ENCODE measurements at regions not wholly inside any gene's neighbourhood (a gene's known extent, or its start where the extent isn't known, plus 50 kb on each side); places are given as distances from the start of the nearest gene placed in this dataset.

DNA sequence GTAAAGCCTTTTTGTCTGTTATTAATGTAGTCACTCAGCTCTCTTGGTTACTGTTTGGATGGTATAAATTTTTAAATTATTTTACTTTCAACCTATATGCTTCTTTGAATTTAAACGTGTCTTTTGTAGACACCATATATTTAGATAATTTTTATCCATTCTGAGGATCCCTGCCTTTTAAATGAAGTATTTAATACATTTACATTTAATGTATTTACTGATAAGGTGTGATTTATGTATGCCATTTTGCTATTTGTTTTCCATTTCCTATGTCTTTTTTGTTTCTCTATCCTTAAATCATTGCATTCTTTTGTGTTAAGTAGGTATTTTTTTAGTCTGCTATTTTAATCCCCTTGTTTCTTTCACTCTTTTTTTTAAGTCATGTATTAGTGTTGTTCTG is 238.0 kb downstream of the RAB28 start:
- no peak overlapping the region for H3K27ac Mint-ChIP-seq
- H3K36me3 Mint-ChIP-seq (ENCODE audit: low read depth) = peaks cover 6% of the 10 kb centered on the region
- intact Hi-C loops (cut with DNase I, micrococcal nuclease) = no loop called here
- no peaks in the 10 kb centered on the region for H3K27me3 Mint-ChIP-seq
- ChIA-PET POLR2A (no interaction called here), CTCF (no interaction called here)
- no peak for ATAC-seq
- no peak overlapping the region for H3K4me3 Mint-ChIP-seq
- H3K4me1 Mint-ChIP-seq = no peaks in the 10 kb centered on the region
- DNase-seq = no peak
- peaks cover 19% of the 10 kb centered on the region for H3K9me3 Mint-ChIP-seq (ENCODE audit: low read depth)

DNA sequence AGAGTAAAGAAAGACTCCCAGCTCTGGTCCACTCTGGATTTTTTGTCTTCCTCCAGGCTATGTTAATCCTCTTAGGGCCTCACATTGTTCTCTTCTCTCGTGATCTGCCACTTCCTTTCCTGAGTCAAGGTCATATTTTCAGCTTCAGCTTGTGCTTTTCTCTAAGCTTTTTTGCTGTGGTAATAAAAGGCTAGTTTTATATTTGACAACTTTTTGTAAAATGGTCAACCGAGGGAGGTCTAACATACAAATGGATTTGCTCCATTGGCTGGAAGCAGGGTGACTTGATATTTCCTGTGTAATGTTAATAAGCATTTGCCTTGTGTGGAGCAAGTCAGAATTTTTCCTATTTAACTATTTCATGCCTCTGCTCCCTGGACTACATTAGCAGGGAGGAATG is 239.7 kb downstream of the RAB28 start:
- Mint-ChIP-seq H3K27ac (no peak overlapping the region), H3K27me3 (no peaks in the 10 kb centered on the region), H3K4me3 (no peak overlapping the region), H3K4me1 (peaks cover 6% of the 10 kb centered on the region), H3K36me3 (ENCODE audit: low read depth) (peaks cover 6% of the 10 kb centered on the region), H3K9me3 (ENCODE audit: low read depth) (peaks cover 19% of the 10 kb centered on the region)
- ATAC-seq (no peak), DNase-seq (no peak)
- CTCF ChIA-PET = interaction anchor here (0.8 kb wide), 1 partner anchor 13 kb away, joined by 4 read pairs; no protein-coding TSS in a partner anchor
- POLR2A ChIA-PET = interaction anchor here (0.6 kb wide), 1 partner anchor 10 kb away, joined by 6 read pairs; no protein-coding TSS in a partner anchor
- intact Hi-C loops (cut with DNase I, micrococcal nuclease) = no loop called here

DNA sequence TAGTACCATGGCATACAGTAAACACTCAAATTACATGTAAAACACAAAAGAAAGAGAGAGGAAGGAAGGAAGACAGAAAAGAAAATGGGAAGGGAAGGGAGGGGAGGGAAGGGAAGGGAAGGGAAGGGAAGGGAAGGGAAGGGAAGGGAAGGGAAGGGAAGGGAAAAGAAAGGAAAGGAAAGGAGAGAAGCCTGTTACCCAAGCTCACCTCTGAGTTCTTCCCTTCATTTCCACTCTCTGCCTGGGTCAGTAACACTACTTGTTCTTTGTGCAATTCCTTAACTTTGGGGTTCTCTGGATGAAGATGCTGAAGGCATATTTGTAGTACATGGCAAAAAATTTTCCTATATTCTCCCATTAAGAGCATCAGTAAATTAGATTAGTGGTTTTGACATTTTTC is 241.0 kb downstream of the RAB28 start:
- DNase-seq = no peak
- Mint-ChIP-seq H3K27me3 (no peaks in the 10 kb centered on the region), H3K27ac (no peak overlapping the region), H3K9me3 (ENCODE audit: low read depth) (peaks cover 10% of the 10 kb centered on the region), H3K36me3 (ENCODE audit: low read depth) (peaks cover 5% of the 10 kb centered on the region), H3K4me3 (no peak overlapping the region), H3K4me1 (peaks cover 6% of the 10 kb centered on the region)
- no peak for ATAC-seq
- ChIA-PET CTCF (no interaction called here), POLR2A (interaction anchor here (0.7 kb wide), 1 partner anchor 63 kb away, joined by 3 read pairs; no protein-coding TSS in a partner anchor)
- intact Hi-C loops (cut with DNase I, micrococcal nuclease) = no loop called here

DNA sequence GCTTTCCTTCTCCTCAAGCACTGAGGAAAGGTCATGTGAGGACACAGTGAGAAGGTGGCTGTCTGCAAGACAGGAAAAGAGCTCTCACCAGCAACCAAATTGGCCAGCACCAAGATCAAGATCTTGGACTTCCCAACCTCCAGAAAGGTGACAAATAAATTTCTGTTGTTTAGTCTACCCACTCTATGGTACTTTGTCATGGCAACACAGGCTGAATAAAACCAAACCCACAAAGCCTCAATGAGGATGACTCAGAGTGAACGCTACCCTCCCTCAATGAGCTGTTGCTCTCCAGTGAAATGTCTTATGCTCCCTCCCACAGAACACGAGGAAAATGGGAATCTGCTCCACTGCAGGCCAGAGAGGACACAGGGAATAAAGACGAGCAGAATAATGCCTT is 244.1 kb downstream of the RAB28 start:
- Mint-ChIP-seq H3K4me1 (peaks cover 6% of the 10 kb centered on the region), H3K27me3 (no peaks in the 10 kb centered on the region), H3K9me3 (ENCODE audit: low read depth) (peaks cover 4% of the 10 kb centered on the region), H3K36me3 (ENCODE audit: low read depth) (no peaks in the 10 kb centered on the region), H3K27ac (no peak overlapping the region), H3K4me3 (no peak overlapping the region)
- ChIA-PET CTCF (no interaction called here), POLR2A (no interaction called here)
- peak; percentile 10 for DNase-seq
- intact Hi-C loops (cut with DNase I, micrococcal nuclease) = no loop called here
- ATAC-seq = peak; percentile 53

DNA sequence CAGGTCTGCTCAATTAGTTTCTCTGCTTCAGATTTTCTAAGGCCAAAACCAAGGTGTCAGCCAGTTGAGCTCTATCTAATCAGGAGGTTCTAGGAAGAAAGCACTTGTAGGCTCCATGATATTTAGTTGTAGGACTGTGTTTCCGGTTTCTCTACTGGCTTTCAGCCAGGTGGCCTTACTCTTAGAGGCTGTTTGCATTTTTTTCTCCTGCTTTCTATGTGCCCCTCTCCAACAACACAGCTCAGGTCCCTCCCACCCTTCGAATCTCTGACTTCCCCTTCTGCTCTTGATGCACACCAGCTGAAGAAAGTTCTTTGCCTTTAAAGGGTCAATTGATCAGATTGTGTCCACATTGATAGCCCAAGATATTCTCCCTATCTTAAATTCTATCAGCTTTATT is 245.2 kb downstream of the RAB28 start:
- CTCF ChIA-PET = no interaction called here

DNA sequence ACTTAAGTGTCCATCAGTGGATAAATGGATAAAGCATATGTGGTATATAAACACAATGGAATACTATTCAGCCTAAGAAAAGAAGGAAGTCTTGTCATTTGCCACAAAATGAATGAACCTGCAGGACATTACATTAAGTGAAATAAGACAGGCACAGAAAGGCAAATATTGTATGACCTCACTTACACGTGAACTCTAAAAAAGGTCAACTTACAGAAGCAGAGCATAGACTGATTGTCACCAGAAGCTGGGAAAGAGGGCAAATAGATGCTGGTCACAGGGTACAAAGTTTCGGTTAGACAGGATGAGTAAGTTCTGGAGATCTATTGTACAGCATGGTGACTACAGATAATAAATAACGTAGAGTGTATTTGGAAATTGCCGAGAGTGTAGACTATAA is 247.7 kb downstream of the RAB28 start:
- POLR2A ChIA-PET = no interaction called here
- H3K36me3 Mint-ChIP-seq (ENCODE audit: low read depth) = no peaks in the 10 kb centered on the region
- H3K4me3 Mint-ChIP-seq = no peak overlapping the region

More for the DNA sequence above, 245.2 kb downstream of the RAB28 start:
- no peak overlapping the region for H3K27ac Mint-ChIP-seq
- POLR2A ChIA-PET = no interaction called here
- intact Hi-C loops (cut with DNase I, micrococcal nuclease) = no loop called here
- peaks cover 6% of the 10 kb centered on the region for H3K4me1 Mint-ChIP-seq
- H3K9me3 Mint-ChIP-seq (ENCODE audit: low read depth) = peaks cover 11% of the 10 kb centered on the region
- H3K27me3 Mint-ChIP-seq = no peaks in the 10 kb centered on the region
- no peaks in the 10 kb centered on the region for H3K36me3 Mint-ChIP-seq (ENCODE audit: low read depth)
- H3K4me3 Mint-ChIP-seq = no peak overlapping the region
- no peak for DNase-seq
- ATAC-seq = no peak

DNA sequence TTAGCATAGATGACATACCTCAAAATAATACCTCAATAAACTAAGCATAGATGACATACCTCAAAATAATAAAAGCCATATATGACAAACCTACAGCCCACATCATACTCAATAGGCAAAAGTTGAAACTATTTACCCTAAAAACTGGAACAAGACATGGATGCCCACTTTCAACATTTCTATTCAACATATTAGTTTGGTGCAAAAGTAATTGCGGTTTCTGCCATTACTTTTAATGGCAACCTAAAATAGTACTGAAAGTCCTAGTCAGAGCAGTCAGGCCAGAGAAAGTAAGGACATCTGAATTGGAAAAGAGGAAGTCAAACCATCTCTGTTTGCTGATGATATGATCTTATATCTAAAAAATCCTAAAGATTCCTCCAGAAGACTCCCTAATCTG is 250.4 kb downstream of the RAB28 start:
- peaks cover 28% of the 10 kb centered on the region for H3K9me3 Mint-ChIP-seq (ENCODE audit: low read depth)
- H3K27ac Mint-ChIP-seq = no peak overlapping the region
- ATAC-seq (no peak), DNase-seq (no peak)
- intact Hi-C loops (cut with DNase I, micrococcal nuclease) = no loop called here
- peaks cover 6% of the 10 kb centered on the region for H3K36me3 Mint-ChIP-seq (ENCODE audit: low read depth)
- POLR2A ChIA-PET = no interaction called here
- no peaks in the 10 kb centered on the region for H3K27me3 Mint-ChIP-seq
- H3K4me3 Mint-ChIP-seq = no peak overlapping the region
- CTCF ChIA-PET = no interaction called here
- H3K4me1 Mint-ChIP-seq = no peaks in the 10 kb centered on the region

More for the DNA sequence above, 247.7 kb downstream of the RAB28 start:
- peaks cover 6% of the 10 kb centered on the region for H3K4me1 Mint-ChIP-seq
- intact Hi-C loops (cut with DNase I, micrococcal nuclease) = no loop called here
- no peaks in the 10 kb centered on the region for H3K27me3 Mint-ChIP-seq
- H3K9me3 Mint-ChIP-seq (ENCODE audit: low read depth) = peaks cover 19% of the 10 kb centered on the region
- no peak overlapping the region for H3K27ac Mint-ChIP-seq
- DNase-seq = no peak
- no peak for ATAC-seq
- CTCF ChIA-PET = no interaction called here

DNA sequence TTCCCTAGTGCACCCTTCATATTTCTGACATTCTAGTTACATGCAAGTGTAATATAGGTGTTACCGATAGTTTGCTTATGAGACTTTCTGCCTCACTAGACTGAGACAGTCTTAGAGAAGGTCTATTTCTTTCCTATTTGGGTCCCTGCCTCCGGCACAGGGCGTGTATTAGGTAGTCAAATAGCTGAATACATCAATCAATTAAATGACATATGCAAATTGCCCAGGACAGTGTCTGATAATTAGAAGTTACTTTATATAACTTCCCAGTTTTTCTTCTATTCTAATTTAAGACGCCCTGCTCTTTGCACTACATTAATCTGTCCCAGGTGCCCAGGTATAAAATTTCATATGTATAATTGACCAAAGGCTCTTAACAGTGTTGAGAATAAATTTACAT is 264.2 kb downstream of the RAB28 start:
- ATAC-seq (no peak), DNase-seq (no peak)
- Mint-ChIP-seq H3K27ac (no peak overlapping the region), H3K9me3 (ENCODE audit: low read depth) (peaks cover 4% of the 10 kb centered on the region), H3K4me3 (no peak overlapping the region), H3K4me1 (no peaks in the 10 kb centered on the region), H3K27me3 (no peaks in the 10 kb centered on the region), H3K36me3 (ENCODE audit: low read depth) (peaks cover 2% of the 10 kb centered on the region)
- intact Hi-C loops (cut with DNase I, micrococcal nuclease) = no loop called here
- ChIA-PET CTCF (no interaction called here), POLR2A (no interaction called here)

DNA sequence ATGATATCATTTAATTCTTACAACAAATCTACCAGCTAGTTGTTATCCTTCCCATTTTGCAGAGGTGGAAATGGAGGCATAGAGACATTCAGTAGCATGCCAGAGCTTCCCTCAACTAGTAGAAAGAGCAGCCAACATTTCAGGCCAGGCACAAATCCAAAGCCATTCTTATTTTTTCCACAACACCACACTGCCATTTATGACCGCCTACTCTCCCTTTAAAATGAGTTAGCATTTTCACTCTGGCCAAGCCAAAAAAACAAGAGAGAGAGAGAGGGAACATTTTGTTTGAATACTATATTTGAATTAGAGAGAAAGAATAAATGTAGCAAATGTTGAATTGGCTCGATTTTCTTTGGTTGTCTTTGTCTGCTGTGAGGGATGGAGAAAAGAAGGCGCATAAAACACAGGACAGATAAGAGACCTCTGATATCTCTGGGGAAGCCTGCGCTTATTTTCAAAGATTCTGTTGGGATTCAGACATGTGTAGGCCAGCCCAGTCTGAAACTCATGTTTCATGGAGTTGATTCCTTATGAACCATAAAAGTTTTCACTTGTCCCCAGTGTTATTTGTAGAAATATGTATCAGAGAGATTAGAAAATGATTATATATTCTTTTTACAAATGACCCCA is 265.7 kb downstream of the RAB28 start:
- no peak overlapping the region for H3K27ac Mint-ChIP-seq
- intact Hi-C loops (cut with DNase I, micrococcal nuclease) = no loop called here
- CTCF ChIA-PET = interaction anchor here (0.5 kb wide), 1 partner anchor 1022 kb away, joined by 3 read pairs; no protein-coding TSS in a partner anchor

DNA sequence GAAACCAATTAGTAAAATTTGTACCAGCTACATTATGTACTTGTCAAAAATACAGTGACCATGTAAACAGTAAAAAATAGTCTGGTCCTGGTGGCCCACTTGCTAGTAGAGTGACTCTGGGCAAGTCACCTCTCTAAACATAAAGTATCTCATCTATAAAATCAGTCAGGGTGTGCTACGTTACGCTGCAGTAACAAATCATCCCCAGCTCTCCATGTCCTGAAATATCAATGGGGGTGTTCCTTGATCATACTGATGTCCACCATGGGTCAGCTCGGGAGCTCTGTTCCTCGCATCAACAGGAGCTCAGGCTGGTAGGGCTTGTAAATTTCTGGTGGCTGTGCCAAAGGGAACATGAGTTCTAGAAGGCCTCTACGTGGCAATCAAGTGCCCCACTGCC is 268.6 kb downstream of the RAB28 start:
- H3K4me1 Mint-ChIP-seq = no peaks in the 10 kb centered on the region
- intact Hi-C loops (cut with DNase I, micrococcal nuclease) = no loop called here
- ATAC-seq (no peak), DNase-seq (no peak)
- H3K9me3 Mint-ChIP-seq (ENCODE audit: low read depth) = peaks cover 4% of the 10 kb centered on the region
- H3K27ac Mint-ChIP-seq = no peak overlapping the region
- ChIA-PET POLR2A (no interaction called here), CTCF (interaction anchor here (0.7 kb wide), 1 partner anchor 25 kb away, joined by 3 read pairs; no protein-coding TSS in a partner anchor)
- H3K36me3 Mint-ChIP-seq (ENCODE audit: low read depth) = peaks cover 2% of the 10 kb centered on the region
- H3K4me3 Mint-ChIP-seq = no peak overlapping the region
- no peaks in the 10 kb centered on the region for H3K27me3 Mint-ChIP-seq

More for the DNA sequence above, 265.7 kb downstream of the RAB28 start:
- POLR2A ChIA-PET = no interaction called here
- Mint-ChIP-seq H3K36me3 (ENCODE audit: low read depth) (peaks cover 2% of the 10 kb centered on the region), H3K9me3 (ENCODE audit: low read depth) (peaks cover 4% of the 10 kb centered on the region), H3K4me3 (no peak overlapping the region), H3K27me3 (no peaks in the 10 kb centered on the region), H3K4me1 (no peaks in the 10 kb centered on the region)
- no peak for DNase-seq
- ATAC-seq = no peak

DNA sequence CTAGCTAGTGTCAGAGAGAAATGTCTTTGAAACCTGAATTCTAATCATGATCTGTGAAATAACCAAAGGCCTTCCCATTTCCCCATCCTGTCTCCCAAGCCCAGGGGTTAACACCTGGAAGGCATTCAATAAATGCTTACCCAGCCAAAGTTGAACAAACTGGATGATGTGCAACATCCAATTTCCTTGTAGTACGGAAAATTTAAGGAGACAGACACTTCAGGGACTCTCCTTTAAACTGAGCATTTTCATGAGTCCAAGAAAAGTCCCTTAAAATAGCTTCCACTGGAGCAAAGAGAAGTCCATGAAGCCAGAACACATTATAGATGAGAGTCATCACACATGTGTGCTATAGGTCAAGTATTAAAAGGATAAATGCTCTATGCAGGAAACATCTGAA is 271.2 kb downstream of the RAB28 start:
- POLR2A ChIA-PET = no interaction called here
- ATAC-seq = no peak
- H3K27me3 Mint-ChIP-seq = no peaks in the 10 kb centered on the region
- peaks cover 4% of the 10 kb centered on the region for H3K9me3 Mint-ChIP-seq (ENCODE audit: low read depth)
- no peak overlapping the region for H3K27ac Mint-ChIP-seq
- intact Hi-C loops (cut with DNase I, micrococcal nuclease) = no loop called here
- H3K4me1 Mint-ChIP-seq = no peaks in the 10 kb centered on the region
- no peak for DNase-seq
- H3K4me3 Mint-ChIP-seq = no peak overlapping the region
- CTCF ChIA-PET = no interaction called here
- H3K36me3 Mint-ChIP-seq (ENCODE audit: low read depth) = peaks cover 2% of the 10 kb centered on the region

DNA sequence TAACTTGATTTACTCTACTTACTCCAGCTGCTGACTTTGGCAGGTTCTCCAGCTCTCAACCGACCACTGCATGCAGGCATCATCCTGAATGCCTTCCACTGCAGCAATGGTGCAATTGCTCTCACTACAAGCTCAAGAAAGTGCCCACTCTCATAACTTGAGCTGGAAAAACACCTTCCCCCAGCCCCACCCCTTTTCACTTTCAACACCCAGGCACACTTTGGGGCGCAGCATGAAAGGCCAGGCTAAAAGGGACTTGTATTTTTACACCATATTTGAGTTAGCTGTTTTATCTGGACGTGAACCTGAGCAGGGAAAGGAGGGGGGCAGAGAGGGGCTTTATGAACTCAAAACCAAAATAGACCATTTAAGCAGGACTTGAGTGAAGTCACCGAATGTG is 274.5 kb downstream of the RAB28 start:
- DNase-seq (no peak), ATAC-seq (no peak)
- no peaks in the 10 kb centered on the region for H3K9me3 Mint-ChIP-seq (ENCODE audit: low read depth)
- no peaks in the 10 kb centered on the region for H3K27me3 Mint-ChIP-seq
- H3K4me1 Mint-ChIP-seq = no peaks in the 10 kb centered on the region
- ChIA-PET CTCF (no interaction called here), POLR2A (no interaction called here)
- no peak overlapping the region for H3K27ac Mint-ChIP-seq
- no peaks in the 10 kb centered on the region for H3K36me3 Mint-ChIP-seq (ENCODE audit: low read depth)
- no peak overlapping the region for H3K4me3 Mint-ChIP-seq
- intact Hi-C loops (cut with DNase I, micrococcal nuclease) = no loop called here

All from activated CD4-positive, alpha-beta T cell treated with anti-CD3 and anti-CD28 coated beads for 36 hours (primary cell).